HG03520 (cell line): ENCODE measurements at regions not wholly inside any gene's neighbourhood (a gene's known extent, or its start where the extent isn't known, plus 50 kb on each side); places are given as distances from the start of the nearest gene placed in this dataset.
A peak's percentile ranks its signal among the peaks of the same experiment; 100 is the strongest.
"Not testable (repeated sequence)": the region's sequence is repeated elsewhere in the genome, so short reads cannot be mapped to it uniquely, and the experiment has no call there.

Experiments used
- ATAC-seq: cut with Tn5 transposase; IDR thresholded peaks from one replicate; pipeline ENCODE4 v1.9.1; 2021; ENCODE audit warnings: mild to moderate bottlenecking, moderate library complexity; ENCODE audit not compliant: unreplicated experiment

- ATAC-seq = no peak
Observed at GRCh38 chrX:55142206-55142918, 53.5 kb downstream of the PAGE2 start.

GRCh38 chrX:55142919-55143310 is 54.1 kb downstream of the PAGE2 start:
- no peak for ATAC-seq

GRCh38 chrX:55143621-55144020 is 54.8 kb downstream of the PAGE2 start:
- ATAC-seq = no peak

- no peak for ATAC-seq
Observed at GRCh38 chrX:55144697-55145096, 55.9 kb downstream of the PAGE2 start.

GRCh38 chrX:55149242-55149641 is 60.4 kb downstream of the PAGE2 start:
- ATAC-seq = no peak

- no peak for ATAC-seq
Observed at GRCh38 chrX:55151199-55151598, 62.4 kb downstream of the PAGE2 start.

- no peak for ATAC-seq
Observed at GRCh38 chrX:55159551-55159950, 60.6 kb upstream of the PAGE5 start.

GRCh38 chrX:55160685-55161552 is 59.2 kb upstream of the PAGE5 start:
- ATAC-seq = peak; percentile 84

GRCh38 chrX:55161581-55161980 is 58.6 kb upstream of the PAGE5 start:
- no peak for ATAC-seq

GRCh38 chrX:55163171-55163570 is 57.0 kb upstream of the PAGE5 start:
- ATAC-seq = no peak

- ATAC-seq = not testable (repeated sequence)
Observed at GRCh38 chrX:55165026-55165425, 55.1 kb upstream of the PAGE5 start.

- no peak for ATAC-seq
Observed at GRCh38 chrX:55167124-55167803, 52.9 kb upstream of the PAGE5 start.

- no peak for ATAC-seq
Observed at GRCh38 chrX:55167901-55168300, 52.2 kb upstream of the PAGE5 start.

GRCh38 chrX:55169782-55170181 is 50.4 kb upstream of the PAGE5 start:
- peak; percentile 76 for ATAC-seq
